HEK293 (cell line): ENCODE measurements at regions not wholly inside any gene's neighbourhood (a gene's known extent, or its start where the extent isn't known, plus 50 kb on each side); places are given as distances from the start of the nearest gene placed in this dataset.

Experiments
- CTCF ChIP-seq: fragments of 450-650 bp; formaldehyde crosslinking; IDR thresholded peaks from 2 replicates; pipeline ENCODE4 v1.5.1; 2016; ENCODE audit warnings: missing biosample characterization, missing genetic modification characterization
- ZNF239 ChIP-seq: fragments of 450-650 bp; formaldehyde crosslinking; IDR thresholded peaks from 2 replicates; pipeline ENCODE4 v1.5.1; 2016; ENCODE audit warnings: missing biosample characterization, missing genetic modification characterization

GRCh38 chrX:40282348-40282747 is 184.6 kb upstream of the BCOR start:
- TF ChIP-seq ZNF239 (tag by site-specific recombination) (no peak), CTCF (tag by site-specific recombination) (no peak)
